OCI-LY1 (cell line): ENCODE measurements at regions not wholly inside any gene's neighbourhood (a gene's known extent, or its start where the extent isn't known, plus 50 kb on each side); places are given as distances from the start of the nearest gene placed in this dataset.

Source experiments
- EZH2 ChIP-seq: fragments of 200-600 bp; sonication (generic), shearing (Covaris generic); IDR thresholded peaks from 2 replicates; pipeline ENCODE4 v1.8.0; 2017; ENCODE audit warnings: borderline replicate concordance, mixed run types, mild to moderate bottlenecking, antibody characterized with exemption, low read length, moderate library complexity, mixed read lengths
- TF ChIP-seq, protein P1 (sequence below): fragments of 200-600 bp; sonication (generic), shearing (Covaris generic); IDR thresholded peaks from 2 replicates; pipeline ENCODE4 v1.5.1; 2017; ENCODE audit warnings: mild to moderate bottlenecking, antibody characterized with exemption, low read length, moderate library complexity, mixed read lengths

DNA sequence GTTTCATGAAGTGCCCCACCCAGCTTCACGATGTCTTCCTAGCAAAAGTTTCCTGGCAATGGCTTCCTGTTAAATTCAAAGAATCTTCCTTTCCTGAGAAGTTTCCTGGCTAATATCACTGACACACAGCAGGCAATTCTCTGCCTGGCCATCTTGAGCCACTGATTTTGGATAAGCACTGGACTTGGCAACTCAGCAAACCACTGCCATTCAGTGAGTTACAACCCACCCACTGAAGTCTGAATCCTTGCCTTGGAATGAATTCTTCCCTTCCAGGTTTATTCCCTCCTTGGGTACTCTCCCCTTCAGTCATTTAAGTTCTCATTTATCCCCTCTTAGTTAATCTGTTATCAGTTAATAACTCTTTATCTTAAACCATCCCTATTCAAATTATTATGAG, 426.0 kb downstream of the MBD2 start:
- TF ChIP-seq EZH2: no peak
- TF ChIP-seq, protein P1, sequence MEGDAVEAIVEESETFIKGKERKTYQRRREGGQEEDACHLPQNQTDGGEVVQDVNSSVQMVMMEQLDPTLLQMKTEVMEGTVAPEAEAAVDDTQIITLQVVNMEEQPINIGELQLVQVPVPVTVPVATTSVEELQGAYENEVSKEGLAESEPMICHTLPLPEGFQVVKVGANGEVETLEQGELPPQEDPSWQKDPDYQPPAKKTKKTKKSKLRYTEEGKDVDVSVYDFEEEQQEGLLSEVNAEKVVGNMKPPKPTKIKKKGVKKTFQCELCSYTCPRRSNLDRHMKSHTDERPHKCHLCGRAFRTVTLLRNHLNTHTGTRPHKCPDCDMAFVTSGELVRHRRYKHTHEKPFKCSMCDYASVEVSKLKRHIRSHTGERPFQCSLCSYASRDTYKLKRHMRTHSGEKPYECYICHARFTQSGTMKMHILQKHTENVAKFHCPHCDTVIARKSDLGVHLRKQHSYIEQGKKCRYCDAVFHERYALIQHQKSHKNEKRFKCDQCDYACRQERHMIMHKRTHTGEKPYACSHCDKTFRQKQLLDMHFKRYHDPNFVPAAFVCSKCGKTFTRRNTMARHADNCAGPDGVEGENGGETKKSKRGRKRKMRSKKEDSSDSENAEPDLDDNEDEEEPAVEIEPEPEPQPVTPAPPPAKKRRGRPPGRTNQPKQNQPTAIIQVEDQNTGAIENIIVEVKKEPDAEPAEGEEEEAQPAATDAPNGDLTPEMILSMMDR: no peak
